ENCODE measurements at regions not wholly inside any gene's neighbourhood (a gene's known extent, or its start where the extent isn't known, plus 50 kb on each side); places are given as distances from the start of the nearest gene placed in this dataset.

GRCh38 chr10:29914986-29915785, 144.2 kb downstream of the JCAD start:
- CTCF ChIA-PET, result no interaction called here
- ATAC-seq, result no peak
- intact Hi-C loops (cut with micrococcal nuclease; ENCODE audit: unreplicated experiment), result no loop called here
- Histone ChIP-seq H3K27me3 (replicated peaks in 1 of 2; ENCODE audit: control insufficient read depth in 2 of 2, insufficient read depth in 2 of 2, low read length in 1 of 2) (no peaks in the 10 kb centered on the region; a peak in 1 of 4 replicates), H3K9me3 (replicated peaks; ENCODE audit: control insufficient read depth, insufficient read depth, low read length) (no peaks in the 10 kb centered on the region; the same call in 2 of the 3 replicates), H3K79me2 (ENCODE audit: control insufficient read depth, insufficient read depth, low read length) (no peaks in the 10 kb centered on the region), H3K27ac (ENCODE audit: control insufficient read depth, insufficient read depth) (no peak overlapping the region), H3K4me1 (ENCODE audit: control insufficient read depth, insufficient read depth, low read length) (no peaks in the 10 kb centered on the region), H3K9ac (ENCODE audit: control insufficient read depth, insufficient read depth, low read length) (no peak overlapping the region), H4K20me1 (ENCODE audit: control insufficient read depth, insufficient read depth) (no peaks in the 10 kb centered on the region), H3K4me2 (ENCODE audit: control insufficient read depth, insufficient read depth) (no peak overlapping the region), H2AFZ (ENCODE audit: control insufficient read depth, low read depth, low read length) (no peak overlapping the region), H3K4me3 (no peak overlapping the region), H3K36me3 (ENCODE audit: control insufficient read depth in 2 of 2, insufficient read depth in 2 of 2, low read length in 1 of 2) (no peaks in the 10 kb centered on the region)
- no TSS peak for BruUV-seq (replicated peaks)
- DNase-seq (ENCODE audit: low read depth, low spot score), result no peak
- no peak for FAIRE-seq
- in situ Hi-C loops (cut with MboI), result no loop called here
- SMC1A ChIA-PET (ENCODE audit: uncharacterized antibody, unreplicated experiment), result interaction anchor here (1.2 kb wide), 1 partner anchor 17 kb away, joined by 3 read pairs; no protein-coding TSS in a partner anchor
- WGBS (ENCODE audit: insufficient coverage, insufficient replicate concordance, low lambda C conversion rate, missing lambda C conversion rate), result 2% methylated on average over 3 of the region's 3 CpGs
- RAD21 ChIA-PET (ENCODE audit: unreplicated experiment), result no interaction called here
- POLR2A ChIA-PET, result no interaction called here
- TF ChIP-seq BMI1 (IDR thresholded peaks at IDR 0.05; ENCODE audit: borderline replicate concordance) (no peak), CHD2 (IDR thresholded peaks at IDR 0.05; ENCODE audit: borderline replicate concordance, low read depth, low read length) (no peak), CBX3 (IDR thresholded peaks at IDR 0.05; ENCODE audit: borderline replicate concordance, low read depth) (no peak), IRF3 (IDR thresholded peaks at IDR 0.05) (no peak), YY1 (IDR thresholded peaks at IDR 0.05; ENCODE audit: low read depth, low read length) (no peak), NFYB (IDR thresholded peaks at IDR 0.05; ENCODE audit: insufficient read depth, low read depth, low read length) (no peak), RCOR1 (conservative IDR thresholded peaks at IDR 0.05; ENCODE audit: low read depth, low read length) (no peak), MEF2B (IDR thresholded peaks at IDR 0.05; ENCODE audit: partially characterized antibody, poor library complexity, severe bottlenecking) (no peak), ZNF207 (IDR thresholded peaks at IDR 0.05; ENCODE audit: borderline replicate concordance) (no peak), USF2 (IDR thresholded peaks at IDR 0.05; ENCODE audit: borderline replicate concordance, low read depth, low read length) (no peak)
